IMR-90 (cell line): ENCODE measurements at regions not wholly inside any gene's neighbourhood (a gene's known extent, or its start where the extent isn't known, plus 50 kb on each side); places are given as distances from the start of the nearest gene placed in this dataset.

Experiments
- ATAC-seq: fragments of 200-7000 bp; cut with Tn5 transposase; 2 replicates; pipeline ENCODE4 v1.9.1; 2020; ENCODE audit warnings: low read depth, mild to moderate bottlenecking, moderate library complexity
- BruUV-seq: library from RNA; stranded (reverse); fragments of 400-500 nt; replicated peaks from 2 replicates; lab custom pipeline; 2021; lab: Mats Ljungman, UMichigan
- CTCF ChIA-PET: fragments of 300-600 bp; formaldehyde crosslinking; extraction: SDS; loops from one replicate; lab custom pipeline; 2021; ENCODE audit warnings: antibody characterized with exemption; lab: Yijun Ruan, JAX
- POLR2A ChIA-PET: fragments of 300-600 bp; sonication (Branson Sonifier 250); formaldehyde crosslinking; loops from one replicate; lab custom pipeline; 2022; ENCODE audit warnings: antibody characterized with exemption; ENCODE audit not compliant: unreplicated experiment; lab: Charles Lee
- DNase-seq: peaks from one replicate; pipeline ENCODE4 v3.0.0; 2013
- H2AFZ ChIP-seq: replicated peaks from 2 replicates; pipeline ENCODE3; 2013; ENCODE audit warnings: low read length, mild to moderate bottlenecking; ENCODE audit not compliant: poor library complexity
- H2AK5ac ChIP-seq: 2 replicates; pipeline ENCODE4 v1.6.1; 2013; ENCODE audit warnings: low read depth, low read length, inconsistent platforms
- H2AK9ac ChIP-seq: replicated peaks from 2 replicates; pipeline ENCODE3; 2013; ENCODE audit warnings: mild to moderate bottlenecking, low read depth, low read length, moderate library complexity; ENCODE audit not compliant: poor library complexity
- H2BK120ac ChIP-seq: 2 replicates; pipeline ENCODE4 v1.6.1; 2013; ENCODE audit warnings: low read depth, low read length, inconsistent platforms
- H2BK15ac ChIP-seq: 3 replicates; pipeline ENCODE4 v1.6.1; 2013; ENCODE audit warnings: low read depth, low read length, inconsistent platforms
- H2BK20ac ChIP-seq: 2 replicates; pipeline ENCODE4 v1.6.1; 2013; ENCODE audit warnings: low read depth, mild to moderate bottlenecking, inconsistent platforms, low read length, moderate library complexity
- H2BK5ac ChIP-seq: 2 replicates; pipeline ENCODE4 v1.6.1; 2013; ENCODE audit warnings: mild to moderate bottlenecking, low read depth, low read length, inconsistent platforms; ENCODE audit not compliant: poor library complexity, severe bottlenecking
- H3K14ac ChIP-seq: replicated peaks from 2 replicates; pipeline ENCODE4 v1.6.1; 2013; ENCODE audit warnings: low read depth, low read length, inconsistent platforms
- H3K18ac ChIP-seq: 2 replicates; pipeline ENCODE4 v1.6.1; 2013; ENCODE audit warnings: low read depth, low read length, control low read depth
- H3K23ac ChIP-seq: 2 replicates; pipeline ENCODE4 v1.6.1; 2013; ENCODE audit warnings: low read depth, low read length, inconsistent platforms
- H3K27ac ChIP-seq: 2 replicates; pipeline ENCODE4 v1.5.1; 2013; ENCODE audit warnings: mild to moderate bottlenecking, control low read depth, low read length; ENCODE audit not compliant: insufficient read depth
- H3K27me3 ChIP-seq: 2 replicates; pipeline ENCODE4 v1.6.1; 2013; ENCODE audit warnings: low read length; ENCODE audit not compliant: control insufficient read depth, insufficient read depth
- H3K36me3 ChIP-seq: 2 replicates; pipeline ENCODE4 v1.6.1; 2013; ENCODE audit warnings: low read length, mixed read lengths; ENCODE audit not compliant: control insufficient read depth, insufficient read depth
- H3K4ac ChIP-seq: 2 replicates; pipeline ENCODE4 v1.6.1; 2013; ENCODE audit warnings: low read depth, low read length, inconsistent platforms
- H3K4me1 ChIP-seq: 2 replicates; pipeline ENCODE4 v1.6.1; 2013; ENCODE audit warnings: low read length, mixed read lengths; ENCODE audit not compliant: control insufficient read depth, insufficient read depth
- H3K4me2 ChIP-seq: 2 replicates; pipeline ENCODE4 v1.6.1; 2013; ENCODE audit warnings: low read depth, mild to moderate bottlenecking, control low read depth, low read length, moderate library complexity
- H3K4me3 ChIP-seq: 2 replicates; pipeline ENCODE4 v1.5.1; 2013; ENCODE audit warnings: low read depth, mild to moderate bottlenecking, control low read depth, low read length, moderate library complexity; ENCODE audit not compliant: insufficient read depth
- H3K56ac ChIP-seq: 2 replicates; pipeline ENCODE4 v1.6.1; 2013; ENCODE audit warnings: low read length, inconsistent platforms; ENCODE audit not compliant: insufficient read depth; ENCODE audit errors: extremely low read depth
- H3K79me1 ChIP-seq, 2 experiments: 2 replicates each; pipeline ENCODE4 v1.6.1; 2013; ENCODE audit warnings: low read length in 2 of 2, inconsistent platforms in 1 of 2, low read depth in 1 of 2
- H3K9ac ChIP-seq: 2 replicates; pipeline ENCODE4 v1.6.1; 2013; ENCODE audit warnings: low read depth, low read length, control low read depth
- H3K9me1 ChIP-seq: 2 replicates; pipeline ENCODE4 v1.6.1; 2013; ENCODE audit warnings: low read length, inconsistent platforms; ENCODE audit not compliant: insufficient read depth
- H3K9me3 ChIP-seq: 2 replicates; pipeline ENCODE4 v1.6.1; 2013; ENCODE audit warnings: low read length; ENCODE audit not compliant: control insufficient read depth, insufficient read depth
- H4K20me1 ChIP-seq: 2 replicates; pipeline ENCODE4 v1.6.1; 2013; ENCODE audit warnings: low read length, inconsistent platforms; ENCODE audit not compliant: insufficient read depth
- H4K5ac ChIP-seq: 2 replicates; pipeline ENCODE4 v1.6.1; 2013; ENCODE audit warnings: mild to moderate bottlenecking, low read depth, low read length, control low read depth
- H4K8ac ChIP-seq, 2 experiments: 2 replicates each; pipeline ENCODE4 v1.6.1; 2013; ENCODE audit warnings: low read depth in 2 of 2, low read length in 2 of 2, control low read depth in 1 of 2, inconsistent platforms in 1 of 2
- H4K91ac ChIP-seq: 2 replicates; pipeline ENCODE4 v1.6.1; 2013; ENCODE audit warnings: low read depth, low read length, inconsistent platforms; ENCODE audit not compliant: insufficient read depth
- BHLHE40 ChIP-seq: fragments of 150-350 bp; IDR thresholded peaks from 2 replicates; pipeline ENCODE4 v1.6.1; 2016; ENCODE audit warnings: mild to moderate bottlenecking, low read depth, low read length
- CEBPB ChIP-seq: IDR thresholded peaks from 2 replicates; pipeline ENCODE4 v1.6.1; 2012; ENCODE audit warnings: low read depth, low read length, improper control_type of control experiment
- CHD1 ChIP-seq: IDR thresholded peaks from 2 replicates; pipeline ENCODE4 v1.6.1; 2012; ENCODE audit warnings: low read depth, low read length, improper control_type of control experiment
- FOS ChIP-seq: fragments of 150-350 bp; IDR thresholded peaks from 2 replicates; pipeline ENCODE4 v1.6.1; 2016; ENCODE audit warnings: low read depth, low read length
- MAFK ChIP-seq: IDR thresholded peaks from 2 replicates; pipeline ENCODE4 v1.6.1; 2012; ENCODE audit warnings: low read depth, low read length, improper control_type of control experiment
- MAZ ChIP-seq: IDR thresholded peaks from 2 replicates; pipeline ENCODE4 v1.6.1; 2012; ENCODE audit warnings: low read depth, mild to moderate bottlenecking, low read length, improper control_type of control experiment, moderate library complexity, borderline replicate concordance
- MXI1 ChIP-seq: IDR thresholded peaks from 2 replicates; pipeline ENCODE4 v1.6.1; 2012; ENCODE audit warnings: low read depth, mild to moderate bottlenecking, low read length, moderate library complexity, borderline replicate concordance
- NFE2L2 ChIP-seq: fragments of 150-350 bp; IDR thresholded peaks from 2 replicates; pipeline ENCODE4 v1.6.1; 2016; ENCODE audit warnings: low read depth, mild to moderate bottlenecking, low read length
- POLR2A ChIP-seq: IDR thresholded peaks from 2 replicates; pipeline ENCODE4 v1.6.1; 2012; ENCODE audit warnings: mild to moderate bottlenecking, low read depth, low read length
- RAD21 ChIP-seq: IDR thresholded peaks from 2 replicates; pipeline ENCODE4 v1.6.1; 2012; ENCODE audit warnings: low read length, improper control_type of control experiment
- RCOR1 ChIP-seq: IDR thresholded peaks from 2 replicates; pipeline ENCODE4 v1.6.1; 2012; ENCODE audit warnings: mild to moderate bottlenecking, low read length, improper control_type of control experiment; ENCODE audit not compliant: insufficient replicate concordance
- RFX5 ChIP-seq: IDR thresholded peaks from 2 replicates; pipeline ENCODE4 v1.8.0; 2012; ENCODE audit warnings: low read depth, mild to moderate bottlenecking, low read length, moderate library complexity
- SMC3 ChIP-seq: fragments of 150-350 bp; IDR thresholded peaks from 2 replicates; pipeline ENCODE4 v1.6.1; 2016; ENCODE audit warnings: low read depth, mild to moderate bottlenecking, antibody characterized with exemption, low read length, moderate library complexity
- WGBS, 2 experiments: methylation state at CpG; one replicate each; pipeline versions ENCODE4 v1.1.5 to v1.1.7; 2013; ENCODE audit warnings: missing lambda C conversion rate in 2 of 2; ENCODE audit not compliant: insufficient read length in 1 of 2; ENCODE audit errors: extremely low coverage in 2 of 2; 5-methylcytosine and 5-hydroxymethylcytosine counted together
- dilution Hi-C: fragments of 300-500 bp; cut with HindIII; formaldehyde crosslinking; loops from one replicate; pipeline ENCODE4 v1.14.3; 2018; ENCODE audit warnings: low sequenced_read_pairs; ENCODE audit not compliant: unreplicated experiment
- in situ Hi-C: fragments of 300-500 bp; cut with MboI; formaldehyde crosslinking; loops from 3 replicates; pipeline ENCODE4 v1.14.3; 2019; ENCODE audit warnings: low sequenced_read_pairs, inconsistent platforms, mixed read lengths
- intact Hi-C: fragments of 100-400 bp; cut with micrococcal nuclease; formaldehyde crosslinking; loops from 2 replicates; pipeline ENCODE4 v1.10.0; 2022
- TF ChIP-seq, protein P1 (sequence below): fragments of 150-350 bp; IDR thresholded peaks from 2 replicates; pipeline ENCODE4 v1.6.1; 2016; ENCODE audit warnings: low read depth, mild to moderate bottlenecking, low read length, moderate library complexity, borderline replicate concordance
- TF ChIP-seq, protein P2 (sequence below): conservative IDR thresholded peaks from 2 replicates; pipeline ENCODE4 v1.5.1; 2012; ENCODE audit warnings: mild to moderate bottlenecking, low read depth, low read length, improper control_type of control experiment
- TF ChIP-seq, protein P3 (sequence below): fragments of 150-350 bp; IDR thresholded peaks from 2 replicates; pipeline ENCODE4 v1.6.1; 2017; ENCODE audit warnings: mild to moderate bottlenecking, antibody characterized with exemption, low read length, low read depth

DNA sequence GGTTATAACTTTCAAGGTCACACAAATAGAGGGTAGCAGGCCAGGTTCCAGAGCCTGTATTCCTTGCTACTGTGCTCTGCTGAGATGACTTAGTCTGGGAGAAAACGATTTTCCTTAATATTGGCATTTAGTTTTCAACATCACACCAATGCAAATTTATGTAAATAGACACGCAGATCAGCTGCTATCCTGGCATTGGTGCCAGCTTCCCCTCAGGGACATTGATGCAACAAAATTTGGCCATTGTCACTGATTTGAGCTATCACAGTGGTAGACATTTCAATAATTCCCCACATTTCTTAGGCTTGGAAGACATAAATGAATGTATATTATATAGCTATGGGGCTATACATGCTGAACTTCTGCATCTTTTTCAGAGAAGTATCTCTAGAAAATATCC is 71.6 kb upstream of the ASTN2 start:
- 0% methylated on average over 1 of the region's 2 CpGs; no CpG with 5 or more reads in 1 of the 2 experiments for WGBS, 2 experiments
- Histone ChIP-seq H3K18ac (no peak overlapping the region), H3K27ac (no peak overlapping the region), H3K4me3 (no peak overlapping the region), H4K20me1 (no peaks in the 10 kb centered on the region), H3K9me1 (no peaks in the 10 kb centered on the region), H3K4me1 (no peaks in the 10 kb centered on the region), H2BK5ac (no peak overlapping the region), H3K9ac (no peak overlapping the region), H2BK15ac (no peak overlapping the region), H2AK9ac (no peak overlapping the region), H4K91ac (no peak overlapping the region), H3K4ac (no peak overlapping the region), H2BK20ac (no peak overlapping the region), H3K23ac (no peak overlapping the region), H3K27me3 (no peaks in the 10 kb centered on the region), H3K14ac (no peak overlapping the region), H4K8ac (no peak overlapping the region), H3K4me2 (no peak overlapping the region), H3K56ac (no peak overlapping the region), H2BK120ac (no peak overlapping the region), H2AFZ (no peak overlapping the region), H2AK5ac (no peak overlapping the region), H3K9me3 (peaks cover 5% of the 10 kb centered on the region), H4K5ac (no peak overlapping the region), H3K79me1 (no peaks in the 10 kb centered on the region), H3K36me3 (no peaks in the 10 kb centered on the region)
- in situ Hi-C loops = no loop called here
- dilution Hi-C loops = no loop called here
- ChIA-PET CTCF (no interaction called here), POLR2A (no interaction called here)
- intact Hi-C loops = no loop called here
- ATAC-seq = no peak
- TF ChIP-seq MXI1 (no peak), RCOR1 (no peak), POLR2A (no peak), RAD21 (no peak), MAZ (no peak), FOS (no peak), CHD1 (no peak), SMC3 (no peak), CEBPB (no peak), MAFK (no peak), RFX5 (no peak), NFE2L2 (no peak), BHLHE40 (no peak)
- TF ChIP-seq, protein P1, sequence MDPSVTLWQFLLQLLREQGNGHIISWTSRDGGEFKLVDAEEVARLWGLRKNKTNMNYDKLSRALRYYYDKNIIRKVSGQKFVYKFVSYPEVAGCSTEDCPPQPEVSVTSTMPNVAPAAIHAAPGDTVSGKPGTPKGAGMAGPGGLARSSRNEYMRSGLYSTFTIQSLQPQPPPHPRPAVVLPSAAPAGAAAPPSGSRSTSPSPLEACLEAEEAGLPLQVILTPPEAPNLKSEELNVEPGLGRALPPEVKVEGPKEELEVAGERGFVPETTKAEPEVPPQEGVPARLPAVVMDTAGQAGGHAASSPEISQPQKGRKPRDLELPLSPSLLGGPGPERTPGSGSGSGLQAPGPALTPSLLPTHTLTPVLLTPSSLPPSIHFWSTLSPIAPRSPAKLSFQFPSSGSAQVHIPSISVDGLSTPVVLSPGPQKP = no peak
- TF ChIP-seq, protein P2, sequence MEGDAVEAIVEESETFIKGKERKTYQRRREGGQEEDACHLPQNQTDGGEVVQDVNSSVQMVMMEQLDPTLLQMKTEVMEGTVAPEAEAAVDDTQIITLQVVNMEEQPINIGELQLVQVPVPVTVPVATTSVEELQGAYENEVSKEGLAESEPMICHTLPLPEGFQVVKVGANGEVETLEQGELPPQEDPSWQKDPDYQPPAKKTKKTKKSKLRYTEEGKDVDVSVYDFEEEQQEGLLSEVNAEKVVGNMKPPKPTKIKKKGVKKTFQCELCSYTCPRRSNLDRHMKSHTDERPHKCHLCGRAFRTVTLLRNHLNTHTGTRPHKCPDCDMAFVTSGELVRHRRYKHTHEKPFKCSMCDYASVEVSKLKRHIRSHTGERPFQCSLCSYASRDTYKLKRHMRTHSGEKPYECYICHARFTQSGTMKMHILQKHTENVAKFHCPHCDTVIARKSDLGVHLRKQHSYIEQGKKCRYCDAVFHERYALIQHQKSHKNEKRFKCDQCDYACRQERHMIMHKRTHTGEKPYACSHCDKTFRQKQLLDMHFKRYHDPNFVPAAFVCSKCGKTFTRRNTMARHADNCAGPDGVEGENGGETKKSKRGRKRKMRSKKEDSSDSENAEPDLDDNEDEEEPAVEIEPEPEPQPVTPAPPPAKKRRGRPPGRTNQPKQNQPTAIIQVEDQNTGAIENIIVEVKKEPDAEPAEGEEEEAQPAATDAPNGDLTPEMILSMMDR = no peak
- TF ChIP-seq, protein P3, sequence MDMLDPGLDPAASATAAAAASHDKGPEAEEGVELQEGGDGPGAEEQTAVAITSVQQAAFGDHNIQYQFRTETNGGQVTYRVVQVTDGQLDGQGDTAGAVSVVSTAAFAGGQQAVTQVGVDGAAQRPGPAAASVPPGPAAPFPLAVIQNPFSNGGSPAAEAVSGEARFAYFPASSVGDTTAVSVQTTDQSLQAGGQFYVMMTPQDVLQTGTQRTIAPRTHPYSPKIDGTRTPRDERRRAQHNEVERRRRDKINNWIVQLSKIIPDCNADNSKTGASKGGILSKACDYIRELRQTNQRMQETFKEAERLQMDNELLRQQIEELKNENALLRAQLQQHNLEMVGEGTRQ = no peak
- no peak for DNase-seq
- BruUV-seq = no TSS peak
